ENCODE measurements at regions not wholly inside any gene's neighbourhood (a gene's known extent, or its start where the extent isn't known, plus 50 kb on each side); places are given as distances from the start of the nearest gene placed in this dataset.

- Histone ChIP-seq H3K27me3 (ENCODE audit: insufficient read depth in 3 of 3, low read length in 2 of 3) (no peaks in the 10 kb centered on the region), H3K9me3 (no peaks in the 10 kb centered on the region), H3K27ac (no peak overlapping the region), H3K36me3 (ENCODE audit: insufficient read depth in 1 of 2, low read depth in 1 of 2) (no peaks in the 10 kb centered on the region), H3K4me3 (no peak overlapping the region), H3K4me1 (no peaks in the 10 kb centered on the region)
- intact Hi-C loops (cut with DNase I): no loop called here
- WGBS, 3 donors: 87 to 93% (median 91%) methylated on average over 2 of the region's 2 CpGs
- DNase-seq (no peak), ATAC-seq (no peak)
- TF ChIP-seq CTCF (IDR thresholded peaks at IDR 0.05): no peak
These were observed 284.2 kb upstream of the ATP2B1 start for GRCh38 chr12:89992668-89993451.

- Histone ChIP-seq H3K27ac (no peak overlapping the region), H3K27me3 (ENCODE audit: insufficient read depth in 3 of 3, low read length in 2 of 3) (no peaks in the 10 kb centered on the region), H3K4me1 (no peaks in the 10 kb centered on the region), H3K9me3 (no peaks in the 10 kb centered on the region), H3K4me3 (no peak overlapping the region), H3K36me3 (ENCODE audit: insufficient read depth in 1 of 2, low read depth in 1 of 2) (no peaks in the 10 kb centered on the region)
- no peak for ATAC-seq
- no peak for TF ChIP-seq CTCF (IDR thresholded peaks at IDR 0.05)
- no peak for DNase-seq
- 86 to 91% (median 89%) methylated on average over 6 of the region's 6 CpGs for WGBS, 3 donors
- intact Hi-C loops (cut with DNase I): no loop called here
These were observed 283.4 kb upstream of the ATP2B1 start for GRCh38 chr12:89991807-89992590.

- DNase-seq: no peak
- no peak for ATAC-seq
- 48 to 60% (median 49%) methylated on average over 5 of the region's 5 CpGs for WGBS, 3 donors
- intact Hi-C loops (cut with DNase I): no loop called here
- no peaks in the 10 kb centered on the region for H3K27me3 ChIP-seq (ENCODE audit: insufficient read depth in 3 of 3, low read length in 2 of 3)
- no peak overlapping the region for H3K4me3 ChIP-seq
- H3K36me3 ChIP-seq (ENCODE audit: insufficient read depth in 1 of 2, low read depth in 1 of 2): no peaks in the 10 kb centered on the region
- H3K27ac ChIP-seq: no peak overlapping the region
- no peaks in the 10 kb centered on the region for H3K9me3 ChIP-seq
- no peak for TF ChIP-seq CTCF (IDR thresholded peaks at IDR 0.05)
- H3K4me1 ChIP-seq: no peaks in the 10 kb centered on the region
These were observed 279.7 kb upstream of the ATP2B1 start for GRCh38 chr12:89988188-89988915.

- no peak for DNase-seq
- Histone ChIP-seq H3K27me3 (ENCODE audit: insufficient read depth in 3 of 3, low read length in 2 of 3) (no peaks in the 10 kb centered on the region), H3K27ac (no peak overlapping the region), H3K4me1 (no peaks in the 10 kb centered on the region), H3K4me3 (no peak overlapping the region), H3K36me3 (ENCODE audit: insufficient read depth in 1 of 2, low read depth in 1 of 2) (no peaks in the 10 kb centered on the region), H3K9me3 (no peaks in the 10 kb centered on the region)
- intact Hi-C loops (cut with DNase I): no loop called here
- TF ChIP-seq CTCF (IDR thresholded peaks at IDR 0.05): no peak
- no peak for ATAC-seq
- WGBS, 3 donors: 96 to 100% (median 99%) methylated on average over 1 of the region's 1 CpG
These were observed 277.3 kb upstream of the ATP2B1 start for GRCh38 chr12:89985935-89986334.

Data from psoas muscle (tissue), 7 donors.